Immature natural killer cell (primary cell): ENCODE measurements at regions not wholly inside any gene's neighbourhood (a gene's known extent, or its start where the extent isn't known, plus 50 kb on each side); places are given as distances from the start of the nearest gene placed in this dataset.
"Not testable (repeated sequence)": the region's sequence is repeated elsewhere in the genome, so short reads cannot be mapped to it uniquely, and the experiment has no call there.

ENCODE experiments used
- DNase-seq, 3 donors: peaks; one replicate each; pipeline ENCODE4 v3.0.0; 2022; ENCODE audit warnings: mixed read lengths in 1 of 3
- H3K27ac Mint-ChIP-seq, 6 donors: one replicate each; pipeline ENCODE4 v1.8.0; 2020; ENCODE audit warnings: mixed read lengths in 6 of 6, mild to moderate bottlenecking in 5 of 6, inconsistent platforms in 4 of 6, moderate library complexity in 3 of 6
- H3K27me3 Mint-ChIP-seq, 3 donors: one replicate each; pipeline ENCODE4 v1.8.0; 2020 to 2021; ENCODE audit warnings: low read depth in 3 of 3, mild to moderate bottlenecking in 3 of 3, mixed read lengths in 3 of 3, moderate library complexity in 3 of 3, inconsistent platforms in 1 of 3
- H3K36me3 Mint-ChIP-seq, 3 donors: one replicate each; pipeline ENCODE4 v1.8.0; 2020; ENCODE audit warnings: mixed read lengths in 3 of 3, inconsistent platforms in 2 of 3, mild to moderate bottlenecking in 2 of 3
- H3K4me1 Mint-ChIP-seq, 2 donors: one replicate each; pipeline ENCODE4 v1.8.0; 2020; ENCODE audit warnings: inconsistent platforms in 2 of 2, mild to moderate bottlenecking in 2 of 2, mixed read lengths in 2 of 2, moderate library complexity in 1 of 2
- H3K4me3 Mint-ChIP-seq, 5 donors: one replicate each; pipeline ENCODE4 v1.8.0; 2020; ENCODE audit warnings: mild to moderate bottlenecking in 5 of 5, mixed read lengths in 5 of 5, inconsistent platforms in 3 of 5, moderate library complexity in 3 of 5
- H3K9me3 Mint-ChIP-seq, 6 donors: one replicate each; pipeline ENCODE4 v1.8.0; 2020; ENCODE audit warnings: mild to moderate bottlenecking in 6 of 6, mixed read lengths in 6 of 6, inconsistent platforms in 4 of 6, moderate library complexity in 3 of 6

- H3K9me3 Mint-ChIP-seq, H3K27ac Mint-ChIP-seq, H3K36me3 Mint-ChIP-seq, H3K27me3 Mint-ChIP-seq, DNase-seq, H3K4me3 Mint-ChIP-seq, H3K4me1 Mint-ChIP-seq: not testable (repeated sequence)
Observed at GRCh38 chr16:18127033-18127432, 209.5 kb downstream of the NPIPA8 start.

DNA sequence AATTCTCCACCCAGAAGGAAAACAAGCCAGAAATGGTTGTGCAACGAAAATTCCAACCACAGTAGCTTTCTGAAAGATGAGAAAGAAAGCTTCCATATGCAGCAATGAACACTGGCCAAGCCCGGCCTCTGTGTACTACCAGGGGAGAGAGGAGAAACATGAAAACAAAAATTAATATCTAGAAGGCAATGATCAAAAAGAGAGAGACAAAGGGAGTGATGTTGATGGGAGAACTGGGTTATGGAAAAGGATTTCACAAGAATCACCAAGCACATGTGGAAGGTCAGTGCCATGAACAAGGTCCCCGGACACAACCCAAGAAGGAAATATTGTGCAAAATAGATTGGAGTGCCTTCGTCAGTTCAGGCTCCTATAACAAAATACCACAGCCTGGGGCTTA is 217.4 kb downstream of the NPIPA8 start:
- not testable (repeated sequence) for DNase-seq, H3K4me3 Mint-ChIP-seq, H3K27ac Mint-ChIP-seq, H3K27me3 Mint-ChIP-seq, H3K4me1 Mint-ChIP-seq, H3K36me3 Mint-ChIP-seq, H3K9me3 Mint-ChIP-seq

- H3K27ac Mint-ChIP-seq, H3K4me3 Mint-ChIP-seq, H3K36me3 Mint-ChIP-seq, H3K27me3 Mint-ChIP-seq, H3K9me3 Mint-ChIP-seq, H3K4me1 Mint-ChIP-seq, DNase-seq: not testable (repeated sequence)
Observed at GRCh38 chr16:18118684-18119083, 217.9 kb downstream of the NPIPA8 start.

DNA sequence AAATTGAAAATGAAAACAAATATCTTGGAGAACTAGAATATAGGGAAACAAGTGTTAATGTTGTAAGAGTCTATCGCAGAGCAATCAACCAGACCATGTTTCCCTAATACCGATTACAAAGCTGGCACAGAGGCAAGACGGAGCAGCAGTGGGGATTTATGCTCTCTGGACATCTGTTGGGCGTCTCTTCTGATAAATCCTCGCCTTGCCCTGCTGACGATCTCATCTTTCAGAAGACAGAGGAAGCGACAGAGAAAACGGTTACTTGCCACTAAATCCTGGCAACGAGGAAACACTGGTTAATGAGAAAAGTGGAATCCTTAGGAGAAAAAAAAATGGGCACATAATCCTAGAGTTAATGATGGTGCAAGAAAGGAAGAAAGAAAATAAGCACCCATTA is 218.5 kb downstream of the NPIPA8 start:
- not testable (repeated sequence) for H3K9me3 Mint-ChIP-seq, H3K27me3 Mint-ChIP-seq, H3K27ac Mint-ChIP-seq, DNase-seq, H3K4me3 Mint-ChIP-seq, H3K4me1 Mint-ChIP-seq, H3K36me3 Mint-ChIP-seq

- H3K27ac Mint-ChIP-seq: not testable (repeated sequence)
Observed at GRCh38 chr16:18104412-18104811, 232.1 kb downstream of the NPIPA8 start.

DNA sequence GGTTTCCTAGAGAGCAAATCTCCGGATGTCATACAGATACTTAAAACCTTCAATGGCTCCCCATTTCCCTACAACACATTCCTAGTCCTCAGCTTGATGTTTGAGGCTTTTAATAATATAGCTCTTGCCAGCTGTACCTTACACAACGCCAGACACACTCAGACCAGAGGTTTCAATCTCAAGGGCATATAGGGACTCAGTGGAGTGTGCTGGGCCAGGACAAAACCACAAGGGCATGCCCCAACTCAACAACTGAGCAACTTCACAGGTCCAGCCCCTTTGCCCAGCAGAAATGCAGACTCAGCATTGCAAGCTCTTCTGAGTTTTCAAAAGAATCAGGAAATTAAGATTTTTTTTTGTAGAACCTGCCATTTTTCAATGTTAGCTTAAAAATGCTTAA is 235.5 kb downstream of the NPIPA8 start:
- H3K4me3 Mint-ChIP-seq, H3K27me3 Mint-ChIP-seq, H3K27ac Mint-ChIP-seq, H3K9me3 Mint-ChIP-seq, H3K36me3 Mint-ChIP-seq, H3K4me1 Mint-ChIP-seq, DNase-seq: not testable (repeated sequence)

More at GRCh38 chr16:18104412-18104811, 232.1 kb downstream of the NPIPA8 start:
- not testable (repeated sequence) for H3K36me3 Mint-ChIP-seq, H3K4me1 Mint-ChIP-seq, H3K27me3 Mint-ChIP-seq, H3K9me3 Mint-ChIP-seq, DNase-seq, H3K4me3 Mint-ChIP-seq

- not testable (repeated sequence) for H3K4me3 Mint-ChIP-seq, H3K9me3 Mint-ChIP-seq, H3K27ac Mint-ChIP-seq, H3K27me3 Mint-ChIP-seq, DNase-seq, H3K36me3 Mint-ChIP-seq, H3K4me1 Mint-ChIP-seq
Observed at GRCh38 chr16:18092605-18093004, 243.9 kb downstream of the NPIPA8 start.

DNA sequence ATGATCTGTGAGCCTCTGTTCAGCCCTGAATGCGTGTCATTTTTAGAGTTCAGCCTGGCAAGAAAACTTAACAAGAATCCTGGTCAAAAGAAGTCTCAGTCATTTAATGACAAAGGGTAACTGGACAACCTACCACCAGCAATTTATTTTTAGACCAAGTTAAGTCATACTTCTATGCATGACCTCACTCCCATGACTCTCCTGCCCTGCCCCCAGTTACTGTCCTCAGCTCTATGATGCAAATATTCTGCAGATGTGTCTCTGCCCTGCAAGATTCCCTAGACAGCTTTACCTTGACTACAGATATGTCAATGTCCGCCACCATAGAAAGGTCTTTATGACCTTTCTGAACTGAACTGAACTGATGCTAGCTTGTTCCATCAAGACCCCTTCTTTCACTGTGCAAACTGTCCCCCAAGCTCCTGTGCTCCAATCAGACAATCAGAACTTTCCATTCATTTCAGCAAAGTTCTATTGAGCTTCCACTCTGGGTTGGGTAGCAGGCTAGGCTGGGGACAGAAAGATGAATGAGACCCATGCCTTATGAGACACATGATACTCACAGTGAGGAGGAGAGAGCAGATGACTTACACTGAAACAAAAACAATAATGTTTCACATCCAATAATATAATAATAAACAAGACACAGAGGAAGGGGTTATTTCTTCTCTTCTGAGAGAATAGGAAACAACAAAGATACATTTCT is 255.7 kb downstream of the NPIPA8 start:
- not testable (repeated sequence) for H3K27me3 Mint-ChIP-seq, H3K27ac Mint-ChIP-seq, H3K4me3 Mint-ChIP-seq, H3K36me3 Mint-ChIP-seq, DNase-seq, H3K4me1 Mint-ChIP-seq, H3K9me3 Mint-ChIP-seq

DNA sequence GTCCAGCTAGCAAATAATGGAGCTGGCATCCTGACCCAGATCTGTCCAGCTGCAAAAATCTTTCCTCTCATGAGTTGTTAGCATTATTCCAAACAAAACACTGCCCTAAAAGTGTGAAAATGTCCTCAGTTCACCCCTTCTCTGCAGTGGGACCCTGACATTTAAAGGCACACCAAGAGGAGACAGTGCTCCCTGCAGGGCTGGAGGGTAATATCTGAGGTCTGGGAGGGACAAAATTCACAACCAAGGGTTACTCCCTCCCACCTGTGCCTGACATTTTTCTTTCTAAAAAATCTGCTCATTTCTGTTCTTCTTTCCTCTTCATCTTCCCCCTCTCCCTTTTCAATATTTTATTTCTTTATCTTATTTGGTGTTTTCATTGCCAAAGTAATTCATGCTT is 258.6 kb downstream of the NPIPA8 start:
- not testable (repeated sequence) for H3K9me3 Mint-ChIP-seq, H3K4me3 Mint-ChIP-seq, DNase-seq, H3K36me3 Mint-ChIP-seq, H3K27me3 Mint-ChIP-seq, H3K27ac Mint-ChIP-seq, H3K4me1 Mint-ChIP-seq

DNA sequence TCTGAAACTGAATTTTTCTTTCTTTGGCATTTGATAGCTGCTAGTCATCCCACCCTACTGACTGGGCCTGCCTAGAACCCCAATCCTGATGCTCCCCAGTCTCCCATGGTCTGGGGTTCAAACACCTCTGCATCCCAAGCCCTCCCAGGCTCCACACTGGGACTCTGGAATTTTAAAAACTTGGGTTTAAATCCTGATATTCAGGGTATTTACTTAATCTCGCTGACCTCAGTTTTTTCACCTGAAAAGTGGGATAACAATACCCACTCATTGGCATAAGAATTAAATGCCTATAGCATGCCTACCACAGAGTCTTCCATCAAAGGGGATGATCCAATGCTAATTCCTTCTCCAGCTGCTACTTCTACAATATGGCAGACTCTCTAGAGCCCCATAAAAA is 264.4 kb downstream of the NPIPA8 start:
- Mint-ChIP-seq H3K9me3 (no peaks in the 10 kb centered on the region), H3K4me1 (no peaks in the 10 kb centered on the region), H3K36me3 (no peaks in the 10 kb centered on the region), H3K4me3 (no peak overlapping the region), H3K27ac (no peak overlapping the region), H3K27me3 (peaks cover 2 to 3% (median 2%) of the 10 kb centered on the region in 3 donors)
- DNase-seq: no peak

GRCh38 chr16:18069683-18070082 is 266.9 kb downstream of the NPIPA8 start:
- H3K4me1 Mint-ChIP-seq: no peaks in the 10 kb centered on the region
- H3K27me3 Mint-ChIP-seq: peaks cover 2 to 9% (median 2%) of the 10 kb centered on the region in 3 donors
- peaks cover 0 to 4% (median 0%) of the 10 kb centered on the region in 6 donors for H3K9me3 Mint-ChIP-seq
- no peak overlapping the region for H3K4me3 Mint-ChIP-seq
- no peak overlapping the region for H3K27ac Mint-ChIP-seq
- H3K36me3 Mint-ChIP-seq: no peaks in the 10 kb centered on the region
- DNase-seq: no peak

DNA sequence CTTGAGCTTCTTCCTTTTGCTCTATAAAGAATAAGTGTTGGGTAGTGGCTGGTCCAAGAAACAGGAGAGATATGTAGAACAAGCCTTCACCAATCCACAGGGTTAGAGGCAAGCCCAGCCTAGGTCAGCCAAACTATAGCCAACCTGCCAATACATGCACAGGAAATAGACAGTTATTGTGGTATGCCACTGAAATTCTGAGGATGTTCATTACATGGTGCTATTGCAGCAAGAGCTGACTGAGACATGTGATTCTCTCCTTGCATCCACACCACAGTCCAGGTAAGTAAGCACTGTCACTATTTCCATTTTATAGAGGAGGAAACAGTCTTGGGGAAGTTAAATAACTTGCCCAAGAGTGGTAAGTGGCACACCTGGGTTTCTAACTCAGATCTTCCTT is 268.1 kb downstream of the NPIPA8 start:
- Mint-ChIP-seq H3K4me1 (no peaks in the 10 kb centered on the region), H3K27me3 (peaks cover 2 to 9% (median 3%) of the 10 kb centered on the region in 3 donors), H3K27ac (no peak overlapping the region), H3K4me3 (no peak overlapping the region), H3K36me3 (no peaks in the 10 kb centered on the region), H3K9me3 (peaks cover 0 to 4% (median 0%) of the 10 kb centered on the region in 6 donors)
- no peak for DNase-seq

DNA sequence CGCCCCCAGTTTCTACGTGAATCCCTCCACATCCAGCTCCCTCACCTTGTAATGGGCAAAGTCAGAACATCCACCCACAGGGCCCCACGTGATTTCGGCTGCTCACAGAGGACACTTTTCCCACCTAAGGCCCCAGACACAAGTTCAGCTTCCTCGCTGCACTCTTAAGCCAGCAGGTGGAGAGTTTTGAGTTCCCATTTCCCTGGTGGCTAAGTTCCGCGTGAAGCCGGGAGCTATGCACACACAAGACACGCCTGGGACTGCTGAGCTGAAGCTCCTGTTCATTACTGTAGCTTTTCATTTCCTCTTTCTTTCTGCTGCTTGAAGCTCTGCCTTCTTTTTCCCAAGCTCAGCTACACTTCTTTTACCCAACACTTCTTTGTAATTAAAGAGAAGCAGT is 273.8 kb downstream of the NPIPA8 start:
- Mint-ChIP-seq H3K9me3 (peaks cover 0 to 8% (median 0%) of the 10 kb centered on the region in 6 donors), H3K36me3 (no peaks in the 10 kb centered on the region), H3K27ac (no peak overlapping the region), H3K4me3 (no peak overlapping the region), H3K4me1 (no peaks in the 10 kb centered on the region), H3K27me3 (peaks cover 0 to 12% (median 6%) of the 10 kb centered on the region in 3 donors)
- no peak for DNase-seq

GRCh38 chr16:18060351-18060750 is 276.2 kb downstream of the NPIPA8 start:
- DNase-seq: no peak
- Mint-ChIP-seq H3K36me3 (no peaks in the 10 kb centered on the region), H3K27me3 (peaks cover 0 to 12% (median 6%) of the 10 kb centered on the region in 3 donors), H3K4me3 (no peak overlapping the region), H3K4me1 (no peaks in the 10 kb centered on the region), H3K27ac (no peak overlapping the region), H3K9me3 (peaks cover 0 to 4% (median 0%) of the 10 kb centered on the region in 6 donors)

DNA sequence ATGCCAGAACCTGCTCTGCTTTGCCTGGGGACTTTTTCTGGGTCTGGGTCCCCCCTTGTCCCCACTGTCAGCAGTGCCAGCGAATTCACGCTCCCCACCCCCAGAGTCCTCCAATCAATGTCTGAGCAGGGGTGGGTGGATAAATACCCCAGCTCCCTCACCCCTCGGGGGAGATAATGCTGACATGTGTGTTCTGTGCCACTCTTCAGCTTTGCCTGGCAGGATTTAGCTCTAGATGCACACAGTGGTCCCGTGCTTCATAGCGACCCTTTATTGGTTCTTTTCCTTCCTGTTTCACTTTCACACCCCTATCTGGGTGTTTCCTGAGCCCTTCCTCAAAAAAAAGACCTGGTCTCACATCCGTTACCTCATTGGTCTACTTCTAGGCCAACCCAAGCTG is 277.0 kb downstream of the NPIPA8 start:
- Mint-ChIP-seq H3K27ac (no peak overlapping the region), H3K4me1 (no peaks in the 10 kb centered on the region), H3K27me3 (peaks cover 0 to 8% (median 6%) of the 10 kb centered on the region in 3 donors)

More for the DNA sequence above, 277.0 kb downstream of the NPIPA8 start:
- no peak for DNase-seq
- H3K9me3 Mint-ChIP-seq: peaks cover 0 to 4% (median 0%) of the 10 kb centered on the region in 6 donors
- no peaks in the 10 kb centered on the region for H3K36me3 Mint-ChIP-seq
- no peak overlapping the region for H3K4me3 Mint-ChIP-seq
